ENCODE measurements at regions not wholly inside any gene's neighbourhood (a gene's known extent, or its start where the extent isn't known, plus 50 kb on each side); places are given as distances from the start of the nearest gene placed in this dataset.

- no peak for ATAC-seq
These were observed 411.5 kb upstream of the DDI1 start for GRCh38 chr11:103624708-103625623.

GRCh38 chr11:103625624-103625965, 410.8 kb upstream of the DDI1 start:
- ATAC-seq: no peak

GRCh38 chr11:103628121-103628520, 408.3 kb upstream of the DDI1 start:
- no peak for ATAC-seq

DNA sequence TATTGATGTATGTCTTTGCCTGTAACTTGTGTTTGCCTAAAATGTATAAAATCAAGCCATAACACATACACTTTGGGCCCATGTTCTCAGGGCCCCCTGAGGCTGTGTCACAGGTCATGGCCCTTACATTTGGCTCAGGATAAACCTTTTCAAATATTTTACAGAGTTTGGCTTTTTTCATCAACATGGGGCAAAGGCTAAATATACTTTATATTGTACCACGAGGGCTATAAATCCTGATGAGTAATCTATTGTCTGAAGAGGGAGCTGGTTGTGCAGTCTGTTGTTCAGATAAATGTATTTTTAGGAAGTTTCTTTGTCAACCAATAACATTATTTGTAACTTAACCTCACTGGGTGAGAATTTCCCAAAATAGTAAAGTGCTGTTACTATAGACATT, 404.6 kb upstream of the DDI1 start:
- ATAC-seq: no peak

GRCh38 chr11:103633068-103633788, 403.2 kb upstream of the DDI1 start:
- no peak for ATAC-seq

DNA sequence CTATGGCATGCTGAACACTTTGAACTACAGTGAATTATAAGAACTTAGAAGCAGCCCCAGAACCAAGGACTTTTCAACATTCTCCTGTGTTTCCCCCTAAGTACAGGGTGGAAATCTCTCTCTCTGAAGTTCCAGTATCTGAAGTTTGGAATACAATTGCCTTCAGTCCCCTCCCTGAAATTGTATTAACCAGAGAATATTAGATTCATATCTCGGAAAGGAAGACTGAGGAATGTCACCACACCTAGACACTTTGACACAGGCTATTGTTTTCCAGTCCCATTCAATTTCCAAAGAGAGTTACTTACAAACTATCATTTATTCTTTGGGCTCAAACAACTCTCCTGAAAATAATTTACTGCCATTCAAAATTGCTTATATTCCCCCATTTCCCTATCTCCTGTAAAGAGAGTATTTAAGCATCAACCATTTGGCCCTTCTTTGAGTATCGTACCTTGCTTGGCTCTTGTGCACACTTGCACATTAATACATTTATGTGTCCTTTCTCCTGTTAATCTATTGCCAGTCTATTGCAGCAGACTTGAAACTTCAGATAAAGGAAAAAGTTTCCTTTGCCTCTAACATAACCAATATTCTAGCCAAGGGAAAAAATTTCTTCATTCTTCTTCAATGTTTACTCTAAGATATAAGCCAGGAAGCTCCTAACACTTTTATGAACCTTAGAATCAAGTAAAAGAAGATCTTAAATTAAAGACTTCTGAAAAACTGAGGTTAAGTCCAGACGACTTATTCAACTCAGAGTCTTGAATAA, 402.4 kb upstream of the DDI1 start:
- no peak for ATAC-seq

DNA sequence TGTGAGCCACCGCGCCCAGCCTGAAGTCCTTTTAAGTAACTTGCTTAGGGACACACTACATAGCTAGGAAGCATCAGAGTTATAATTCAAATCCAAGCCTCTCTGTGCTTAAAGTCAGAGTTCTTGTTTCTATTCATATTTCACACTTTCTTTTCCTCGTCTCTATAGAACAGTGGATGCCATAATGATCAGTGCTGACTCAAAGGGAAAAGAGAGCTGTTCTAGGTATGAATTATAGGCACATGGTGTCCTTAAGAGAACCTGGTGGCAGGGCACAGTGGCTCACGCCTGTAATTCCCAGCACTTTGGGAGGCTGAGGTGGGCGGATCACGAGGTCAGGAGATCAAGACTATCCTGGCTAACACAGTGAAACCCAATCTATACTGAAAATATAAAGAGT, 400.2 kb upstream of the DDI1 start:
- no peak for ATAC-seq

- no peak for ATAC-seq
These were observed 399.1 kb upstream of the DDI1 start for GRCh38 chr11:103637295-103637694.

GRCh38 chr11:103637831-103638230, 398.6 kb upstream of the DDI1 start:
- ATAC-seq: no peak

GRCh38 chr11:103644676-103645075, 391.8 kb upstream of the DDI1 start:
- no peak for ATAC-seq

GRCh38 chr11:103648054-103648453, 388.4 kb upstream of the DDI1 start:
- no peak for ATAC-seq

DNA sequence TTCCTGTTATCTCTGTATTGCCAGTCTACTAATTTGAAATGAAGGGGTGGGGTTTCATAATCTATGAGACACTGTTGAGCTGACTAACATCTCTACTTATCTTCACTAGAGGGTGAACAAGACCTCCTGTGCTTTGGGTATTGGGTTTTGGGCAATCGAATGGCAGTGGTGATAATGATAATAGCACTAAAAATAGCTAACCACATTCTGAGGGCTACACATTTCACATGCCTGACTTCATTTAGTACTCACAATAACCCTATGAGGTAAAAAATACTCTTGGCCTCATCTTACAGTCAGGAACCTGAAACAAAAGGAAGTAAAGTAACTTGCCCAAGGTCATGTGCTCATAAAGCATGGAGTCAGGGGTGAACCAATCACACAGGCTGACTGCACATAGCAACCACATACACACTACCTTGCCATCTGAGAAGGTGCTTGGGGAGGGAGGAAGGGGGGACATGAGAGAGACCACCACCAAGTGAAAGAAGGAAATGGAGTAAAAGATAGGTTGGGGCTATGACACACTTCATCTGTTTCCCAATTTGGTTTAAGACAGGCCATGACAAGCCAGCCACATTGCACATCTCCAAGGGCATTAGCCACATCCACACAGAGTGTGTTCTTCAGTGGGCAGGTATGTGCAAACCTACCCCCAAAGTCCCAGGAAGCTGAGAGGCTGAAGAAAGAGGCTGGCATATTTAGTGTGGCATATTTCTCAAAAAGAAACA, 387.6 kb upstream of the DDI1 start:
- ATAC-seq: peak; percentile 55 to 62

DNA sequence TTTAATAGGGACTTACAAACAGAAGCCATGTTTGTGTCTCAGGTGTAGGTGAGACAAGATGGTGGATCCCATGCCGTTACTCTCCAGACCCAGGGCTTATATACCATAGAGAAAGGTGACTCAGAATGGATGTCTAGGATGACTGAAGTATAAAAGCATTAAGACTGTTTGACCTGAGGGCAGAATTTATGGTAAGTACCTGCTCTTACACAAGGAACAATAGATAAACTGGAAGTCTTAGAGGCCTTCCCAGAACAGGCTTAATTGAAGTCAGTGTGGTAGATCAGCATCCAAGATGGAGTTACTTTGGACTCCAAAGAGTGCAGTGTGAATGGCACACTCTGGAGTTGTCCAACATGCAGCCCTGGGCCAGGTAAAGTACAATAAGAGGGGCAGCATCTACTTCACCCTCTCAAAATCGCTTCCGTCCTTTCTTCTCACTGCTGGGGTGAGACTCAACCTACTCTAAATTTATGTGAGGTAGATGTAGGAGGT, 387.0 kb upstream of the DDI1 start:
- no peak for ATAC-seq

- ATAC-seq: no peak
These were observed 386.1 kb upstream of the DDI1 start for GRCh38 chr11:103650330-103650729.

DNA sequence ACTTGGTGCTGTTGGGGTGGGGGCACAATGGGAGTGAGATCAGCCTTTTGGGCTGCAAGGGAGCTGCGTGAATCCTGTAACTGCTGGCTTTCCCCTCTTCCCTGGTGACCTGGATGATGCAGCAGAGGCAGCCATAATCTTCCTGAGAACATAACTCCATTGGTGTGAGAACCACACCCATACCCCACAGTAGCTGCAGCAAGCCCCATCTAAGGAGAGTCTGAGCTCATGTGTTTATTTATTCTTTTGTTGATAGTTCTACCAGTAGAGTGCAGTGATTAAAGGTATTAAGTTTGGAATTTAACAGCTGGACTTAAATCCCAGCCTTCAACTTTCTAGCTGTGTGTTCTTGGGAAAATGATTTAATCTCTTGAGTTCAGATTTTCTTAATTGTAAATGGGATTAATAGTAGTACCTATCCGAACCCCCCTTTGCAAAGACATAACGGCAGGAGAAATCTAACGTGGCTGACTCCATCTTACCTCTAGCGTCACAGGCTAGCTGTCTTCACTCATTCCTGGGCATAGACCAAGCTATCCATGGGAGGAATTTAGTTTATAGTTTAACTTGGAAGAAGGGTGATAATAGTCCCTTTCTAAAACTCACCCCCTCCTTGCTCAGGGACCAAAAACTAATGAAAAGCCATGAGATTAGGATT, 385.0 kb upstream of the DDI1 start:
- no peak for ATAC-seq

GRCh38 chr11:103652013-103652412, 384.4 kb upstream of the DDI1 start:
- ATAC-seq: no peak

- no peak for ATAC-seq
These were observed 380.1 kb upstream of the DDI1 start for GRCh38 chr11:103656382-103656781.

GRCh38 chr11:103659206-103659618, 377.2 kb upstream of the DDI1 start:
- ATAC-seq: no peak

DNA sequence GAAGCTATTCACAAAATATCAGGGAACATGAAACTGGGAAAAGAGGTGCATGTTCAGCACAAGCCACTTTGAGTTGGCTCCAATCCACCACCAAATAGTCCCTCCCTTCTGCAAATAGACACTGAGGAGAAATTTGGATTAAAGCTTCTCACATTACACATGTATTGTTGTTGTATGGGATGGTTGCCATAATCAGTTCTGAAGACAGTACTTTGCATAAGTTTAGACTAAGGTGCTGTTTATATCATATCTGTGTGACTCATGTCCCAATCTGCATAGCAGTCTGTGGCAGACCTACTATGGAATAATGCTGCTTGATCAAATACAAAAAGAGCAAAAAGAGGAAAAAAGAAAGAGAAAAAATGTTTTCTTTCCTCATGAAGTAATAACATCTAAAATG, 376.7 kb upstream of the DDI1 start:
- ATAC-seq: no peak

DNA sequence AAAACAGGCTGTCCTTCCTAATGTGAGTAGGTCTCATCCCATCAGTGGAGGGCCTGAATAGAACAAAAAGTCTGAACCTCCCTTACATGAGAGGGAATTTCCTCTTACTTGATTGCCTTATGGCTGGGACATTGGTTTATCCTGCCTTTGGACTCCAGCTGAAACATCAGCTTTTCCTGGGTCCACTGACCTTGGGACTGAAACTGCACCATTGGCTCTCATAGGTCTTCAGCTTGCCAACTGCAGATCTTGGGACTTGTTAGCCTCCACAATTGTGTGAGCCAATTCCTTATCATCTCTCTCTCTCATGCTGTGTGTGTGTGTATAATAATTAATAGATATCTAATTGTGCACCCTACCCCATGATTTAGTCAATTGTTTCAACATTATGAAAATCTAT, 375.3 kb upstream of the DDI1 start:
- no peak for ATAC-seq

- ATAC-seq: no peak
These were observed 374.4 kb upstream of the DDI1 start for GRCh38 chr11:103661991-103662390.

GRCh38 chr11:103662880-103663279, 373.6 kb upstream of the DDI1 start:
- ATAC-seq: peak in 1 of 2 donors; percentile 32
